Bronchial epithelial cell (primary cell): ENCODE measurements at regions not wholly inside any gene's neighbourhood (a gene's known extent, or its start where the extent isn't known, plus 50 kb on each side); places are given as distances from the start of the nearest gene placed in this dataset.

Experiments
- DNase-seq: peaks from one replicate; pipeline ENCODE4 v3.0.0-alpha.2; 2010; ENCODE audit warnings: low read depth
- FAIRE-seq: peaks from 2 replicates; lab custom pipeline; 2011; peaks lifted over from hg19 to GRCh38; lab: Jason Lieb, UNC
- H3K27me3 ChIP-seq: 2 replicates; pipeline ENCODE4 v1.5.1; 2011; ENCODE audit warnings: low read length; ENCODE audit not compliant: control insufficient read depth, insufficient read depth
- H3K36me3 ChIP-seq: 2 replicates; pipeline ENCODE4 v1.5.1; 2011; ENCODE audit warnings: low read length; ENCODE audit not compliant: control insufficient read depth, insufficient read depth
- H3K4me3 ChIP-seq: 2 replicates; pipeline ENCODE4 v1.5.1; 2011; ENCODE audit warnings: mild to moderate bottlenecking, low read depth, low read length, control low read depth
- TF ChIP-seq, protein P1 (sequence below): IDR thresholded peaks from 2 replicates; pipeline ENCODE4 v1.5.1; 2011; ENCODE audit warnings: mild to moderate bottlenecking, moderate library complexity, low read length, control low read depth, inconsistent platforms; ENCODE audit not compliant: insufficient read depth, severe bottlenecking

GRCh38 chr1:234968451-234968850, 160.2 kb downstream of the TOMM20 start:
- H3K36me3 ChIP-seq: no peaks in the 10 kb centered on the region
- H3K4me3 ChIP-seq: no peak overlapping the region
- FAIRE-seq (no peak), DNase-seq (no peak)
- no peaks in the 10 kb centered on the region for H3K27me3 ChIP-seq
- TF ChIP-seq, protein P1, sequence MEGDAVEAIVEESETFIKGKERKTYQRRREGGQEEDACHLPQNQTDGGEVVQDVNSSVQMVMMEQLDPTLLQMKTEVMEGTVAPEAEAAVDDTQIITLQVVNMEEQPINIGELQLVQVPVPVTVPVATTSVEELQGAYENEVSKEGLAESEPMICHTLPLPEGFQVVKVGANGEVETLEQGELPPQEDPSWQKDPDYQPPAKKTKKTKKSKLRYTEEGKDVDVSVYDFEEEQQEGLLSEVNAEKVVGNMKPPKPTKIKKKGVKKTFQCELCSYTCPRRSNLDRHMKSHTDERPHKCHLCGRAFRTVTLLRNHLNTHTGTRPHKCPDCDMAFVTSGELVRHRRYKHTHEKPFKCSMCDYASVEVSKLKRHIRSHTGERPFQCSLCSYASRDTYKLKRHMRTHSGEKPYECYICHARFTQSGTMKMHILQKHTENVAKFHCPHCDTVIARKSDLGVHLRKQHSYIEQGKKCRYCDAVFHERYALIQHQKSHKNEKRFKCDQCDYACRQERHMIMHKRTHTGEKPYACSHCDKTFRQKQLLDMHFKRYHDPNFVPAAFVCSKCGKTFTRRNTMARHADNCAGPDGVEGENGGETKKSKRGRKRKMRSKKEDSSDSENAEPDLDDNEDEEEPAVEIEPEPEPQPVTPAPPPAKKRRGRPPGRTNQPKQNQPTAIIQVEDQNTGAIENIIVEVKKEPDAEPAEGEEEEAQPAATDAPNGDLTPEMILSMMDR: no peak

GRCh38 chr1:234967121-234967520, 161.5 kb downstream of the TOMM20 start:
- Histone ChIP-seq H3K27me3 (no peaks in the 10 kb centered on the region), H3K36me3 (no peaks in the 10 kb centered on the region), H3K4me3 (no peak overlapping the region)
- DNase-seq (no peak), FAIRE-seq (no peak)
- TF ChIP-seq, protein P1: no peak

- TF ChIP-seq, protein P1: no peak
- Histone ChIP-seq H3K27me3 (no peaks in the 10 kb centered on the region), H3K36me3 (no peaks in the 10 kb centered on the region), H3K4me3 (no peak overlapping the region)
- FAIRE-seq (no peak), DNase-seq (no peak)
Measured at GRCh38 chr1:234965111-234965510, 163.5 kb downstream of the TOMM20 start.

GRCh38 chr1:234963904-234964702, 164.5 kb downstream of the TOMM20 start:
- DNase-seq (no peak), FAIRE-seq (no peak)
- no peaks in the 10 kb centered on the region for H3K36me3 ChIP-seq
- H3K27me3 ChIP-seq: no peaks in the 10 kb centered on the region
- no peak overlapping the region for H3K4me3 ChIP-seq
- TF ChIP-seq, protein P1: no peak

DNA sequence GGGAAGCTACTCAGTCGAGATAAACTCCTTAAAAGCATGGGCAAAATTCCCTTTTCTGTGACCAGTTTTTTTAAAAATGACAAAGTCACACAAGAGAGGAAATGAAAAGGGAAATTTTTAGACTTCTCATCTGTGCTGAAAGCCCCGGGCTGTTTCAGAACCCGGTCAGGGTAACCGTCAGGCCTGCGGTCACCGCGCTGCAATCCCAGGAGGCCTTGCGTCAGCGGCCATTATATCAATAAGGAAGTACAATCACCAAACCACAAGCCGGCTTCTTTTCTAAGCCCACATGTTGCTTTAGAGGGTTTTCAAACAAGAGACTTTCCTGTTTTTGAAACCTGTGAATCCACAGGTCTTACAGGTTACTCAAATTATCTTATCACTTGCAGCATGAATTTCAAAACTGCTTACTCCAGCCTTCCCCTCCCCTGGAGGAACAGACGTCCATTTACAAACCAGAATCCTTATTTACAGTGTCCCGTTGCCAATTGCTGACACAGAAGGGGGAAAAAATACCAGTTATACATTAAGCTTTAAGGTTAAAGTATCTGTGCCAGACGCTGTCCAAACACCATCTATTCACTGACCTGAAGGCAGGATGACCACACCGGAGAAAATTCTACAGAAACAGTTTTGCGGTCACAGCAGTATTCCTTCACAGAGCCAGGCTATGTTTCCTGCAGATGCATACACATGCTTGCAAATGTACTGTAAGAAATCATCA, 165.3 kb downstream of the TOMM20 start:
- Histone ChIP-seq H3K36me3 (no peaks in the 10 kb centered on the region), H3K27me3 (no peaks in the 10 kb centered on the region), H3K4me3 (no peak overlapping the region)
- no peak for FAIRE-seq
- TF ChIP-seq, protein P1: no peak
- peak; percentile 91 for DNase-seq
